GM21526 (cell line): ENCODE measurements at regions not wholly inside any gene's neighbourhood (a gene's known extent, or its start where the extent isn't known, plus 50 kb on each side); places are given as distances from the start of the nearest gene placed in this dataset.
A peak's percentile ranks its signal among the peaks of the same experiment; 100 is the strongest.

Experiments
- ATAC-seq: cut with Tn5 transposase; IDR thresholded peaks from one replicate; pipeline ENCODE4 v1.9.1; 2021; ENCODE audit warnings: moderate library complexity; ENCODE audit not compliant: unreplicated experiment, low FRiP score

DNA sequence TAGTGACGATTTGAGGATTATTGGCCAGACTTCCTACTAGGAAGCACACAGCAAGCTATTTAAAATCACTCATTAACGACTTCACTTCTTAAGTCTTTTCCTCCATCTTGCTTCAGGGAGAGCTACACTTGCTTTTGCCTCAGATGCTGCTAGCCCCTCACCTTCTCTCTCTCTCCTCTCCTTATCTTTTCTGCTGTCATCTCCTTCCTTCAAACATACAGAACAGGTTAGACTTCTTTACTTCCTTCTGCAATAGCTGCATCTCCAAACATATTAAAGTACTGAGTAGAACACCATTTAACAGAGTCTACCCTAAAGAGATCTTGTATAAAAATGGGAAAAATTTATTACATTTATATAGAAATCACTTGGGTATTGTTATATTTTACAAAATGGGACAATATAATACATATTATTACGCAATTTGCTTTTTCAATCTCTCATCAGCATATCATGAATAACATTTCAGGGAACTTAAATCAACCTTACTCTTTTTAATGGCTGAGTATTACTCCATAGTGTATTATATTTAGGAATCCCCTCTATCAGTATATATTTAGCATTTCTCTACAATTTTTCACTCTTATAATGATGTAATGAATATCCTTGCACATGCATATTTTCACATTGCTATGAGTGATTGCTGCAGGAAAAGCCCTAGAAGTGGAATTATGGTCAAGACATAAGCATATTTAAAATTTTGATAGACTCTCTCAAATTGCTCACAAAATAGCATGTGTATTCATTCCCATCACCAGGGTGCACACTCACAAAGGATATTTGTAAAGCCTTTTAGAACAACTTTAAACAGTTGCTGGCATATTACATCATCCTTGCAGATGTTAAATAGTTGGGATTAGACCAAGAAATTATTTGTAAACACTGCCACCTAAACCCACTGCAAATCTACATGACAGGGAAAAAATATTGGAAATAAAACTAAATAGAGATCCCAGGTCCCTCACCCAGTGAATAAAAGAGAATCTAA is 164.5 kb upstream of the NFIB start:
- ATAC-seq: no peak

DNA sequence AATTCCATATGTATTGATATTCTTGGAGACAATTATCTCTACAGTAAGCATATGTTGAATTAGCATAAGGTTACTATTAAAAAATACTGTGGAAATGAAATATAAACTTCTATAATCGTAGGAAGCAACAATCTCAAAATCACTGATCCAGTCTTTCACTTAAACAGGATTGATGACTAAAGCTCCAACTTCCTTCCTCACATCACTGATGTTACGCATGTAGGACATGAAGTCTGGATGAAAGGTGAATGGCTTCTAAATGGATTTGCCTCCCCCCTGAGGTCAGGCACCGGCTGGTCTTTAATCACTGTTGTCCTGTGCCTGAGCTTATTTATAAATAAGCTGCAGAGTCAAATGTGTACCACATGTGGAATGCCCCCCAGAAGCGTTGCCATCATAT is 157.1 kb upstream of the NFIB start:
- no peak for ATAC-seq

DNA sequence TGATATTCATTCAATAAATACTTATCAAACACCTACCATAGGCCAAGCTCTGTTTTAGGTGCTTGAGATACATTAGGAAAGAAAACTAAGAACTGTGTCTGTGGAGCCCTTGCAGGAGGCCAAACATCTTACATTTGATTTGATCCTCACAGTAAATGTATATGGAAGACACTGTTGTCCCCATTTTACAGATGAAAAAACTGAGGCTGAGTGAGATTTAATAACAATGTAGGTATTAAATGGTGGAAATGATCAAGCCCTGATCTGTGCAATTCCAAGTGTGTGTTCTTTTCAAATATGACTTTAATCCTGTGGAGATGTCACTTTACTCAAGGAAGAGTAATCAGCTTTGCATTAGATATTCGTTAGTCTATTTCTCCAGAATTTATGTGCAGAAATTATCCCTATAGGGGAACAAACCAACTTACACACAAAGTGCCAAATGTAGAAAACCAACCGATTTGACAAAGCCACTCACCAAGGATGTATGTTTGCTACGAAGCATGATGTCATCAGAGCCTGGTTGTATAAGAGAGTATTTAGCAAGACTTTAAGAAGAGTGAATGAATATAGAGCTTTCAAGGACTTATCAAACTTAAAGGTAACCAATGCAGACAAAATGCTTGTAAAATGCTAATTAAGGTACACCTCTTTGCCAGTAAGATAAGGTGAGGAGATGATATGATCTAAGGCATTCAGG is 153.9 kb upstream of the NFIB start:
- ATAC-seq: no peak

DNA sequence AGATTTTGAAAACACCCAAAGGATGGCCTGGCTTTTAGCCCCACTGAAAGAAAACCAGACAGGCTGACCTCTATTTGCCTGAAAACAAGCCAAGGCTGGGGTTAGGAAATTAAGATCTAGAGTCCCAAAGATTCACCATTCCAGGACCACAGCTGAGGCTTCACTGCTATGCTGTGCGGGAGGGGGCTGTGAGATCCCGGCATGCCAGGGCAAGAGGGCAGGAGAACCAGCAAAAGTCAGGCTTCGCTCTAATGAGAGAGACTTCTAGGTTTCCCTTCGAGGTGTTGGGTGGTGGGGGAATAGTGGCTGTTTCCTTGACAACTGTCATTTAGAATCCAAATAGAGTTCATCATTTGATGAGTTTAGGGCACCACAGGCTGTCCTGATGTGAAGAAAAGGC is 152.9 kb upstream of the NFIB start:
- no peak for ATAC-seq

DNA sequence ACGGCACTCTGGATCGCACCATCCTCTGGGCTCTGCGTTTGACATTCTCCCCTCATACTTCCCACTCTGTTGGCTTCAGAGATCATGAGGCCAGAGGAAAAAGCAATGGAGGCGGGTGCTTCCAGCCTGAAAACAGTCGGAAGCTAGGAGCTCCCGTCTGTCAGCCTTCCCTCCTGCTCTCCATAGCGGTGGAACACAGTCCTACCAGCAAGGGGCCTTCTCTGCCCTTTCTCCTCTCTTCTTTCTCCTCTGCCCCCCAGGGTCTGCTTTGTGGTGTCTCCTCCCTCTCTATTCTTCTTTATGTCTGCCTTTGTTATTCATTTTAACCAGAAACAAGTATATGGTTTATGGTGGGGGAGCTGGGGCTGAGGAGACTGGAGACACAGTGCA is 152.5 kb upstream of the NFIB start:
- no peak for ATAC-seq

DNA sequence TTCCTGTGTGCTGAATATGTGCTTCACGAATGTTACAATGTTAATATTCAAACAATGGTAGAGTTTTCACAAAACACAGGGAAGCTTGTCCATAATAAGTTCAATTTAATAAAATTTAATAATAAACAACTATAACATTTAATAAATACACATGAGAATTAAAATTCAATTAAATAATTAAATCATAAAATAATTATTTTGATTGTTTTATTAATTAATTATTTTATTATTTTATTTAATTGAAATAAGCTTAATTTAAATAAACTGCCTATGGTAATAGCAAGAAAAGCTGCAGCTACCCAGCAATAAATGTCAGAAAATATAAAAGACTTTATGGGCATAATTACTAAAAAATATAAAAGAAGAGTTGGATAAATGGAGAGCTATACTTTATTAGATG is 149.0 kb upstream of the NFIB start:
- ATAC-seq: no peak

DNA sequence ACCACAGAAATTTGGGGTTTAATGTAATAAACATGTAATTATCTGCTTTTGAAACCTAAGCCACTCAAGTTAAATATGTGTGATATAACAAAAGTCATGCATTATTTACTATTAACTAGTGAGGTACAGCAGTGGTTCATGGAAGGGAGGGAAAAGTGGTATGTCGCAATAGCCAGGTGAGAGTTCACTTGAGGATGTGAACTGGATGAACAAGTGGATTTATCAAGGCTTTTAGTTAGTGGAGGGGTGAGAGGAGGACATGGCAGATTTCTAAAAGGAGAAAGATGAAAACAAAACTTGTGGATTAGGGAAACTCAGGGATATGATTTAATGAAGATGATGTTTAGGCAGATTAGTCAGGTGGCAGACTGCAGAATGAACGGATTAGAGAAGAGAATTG is 141.3 kb upstream of the NFIB start:
- ATAC-seq: no peak

DNA sequence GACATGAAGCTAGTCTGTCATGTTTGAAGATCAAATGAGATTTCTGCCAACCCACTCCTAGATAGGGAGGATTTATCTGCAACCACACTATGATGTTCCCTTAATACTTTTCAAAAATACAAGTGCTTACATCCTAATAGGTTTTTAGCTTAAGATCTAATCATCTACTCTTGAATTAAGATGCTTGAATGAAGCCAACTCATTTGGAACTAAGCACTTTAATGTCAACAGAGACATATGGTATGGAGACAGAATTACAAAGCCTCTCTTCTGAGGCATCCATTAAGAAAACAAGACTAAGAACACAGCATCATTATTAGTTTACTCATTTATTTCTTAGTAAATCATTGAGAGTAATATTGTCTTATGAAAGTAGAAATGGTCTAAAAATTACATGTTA is 139.3 kb upstream of the NFIB start:
- ATAC-seq: no peak

DNA sequence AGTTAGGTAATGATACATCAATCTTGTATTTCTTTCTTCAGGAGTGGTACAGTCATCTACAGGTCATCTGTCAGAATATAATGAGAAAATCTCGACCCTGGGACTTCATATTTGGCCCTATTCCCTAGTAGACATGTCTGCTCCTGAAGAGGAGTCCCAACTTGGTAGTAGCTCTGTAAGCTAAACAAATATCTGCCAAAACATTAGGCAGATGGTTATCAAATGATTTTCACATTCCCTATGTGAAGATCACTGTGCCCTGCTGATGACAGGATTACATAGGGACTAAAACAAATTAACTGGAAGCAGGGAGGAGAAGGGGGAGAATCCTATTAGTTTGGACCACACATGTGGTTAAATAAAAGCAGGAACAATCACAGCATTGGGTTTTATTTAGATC is 138.6 kb upstream of the NFIB start:
- ATAC-seq: no peak

DNA sequence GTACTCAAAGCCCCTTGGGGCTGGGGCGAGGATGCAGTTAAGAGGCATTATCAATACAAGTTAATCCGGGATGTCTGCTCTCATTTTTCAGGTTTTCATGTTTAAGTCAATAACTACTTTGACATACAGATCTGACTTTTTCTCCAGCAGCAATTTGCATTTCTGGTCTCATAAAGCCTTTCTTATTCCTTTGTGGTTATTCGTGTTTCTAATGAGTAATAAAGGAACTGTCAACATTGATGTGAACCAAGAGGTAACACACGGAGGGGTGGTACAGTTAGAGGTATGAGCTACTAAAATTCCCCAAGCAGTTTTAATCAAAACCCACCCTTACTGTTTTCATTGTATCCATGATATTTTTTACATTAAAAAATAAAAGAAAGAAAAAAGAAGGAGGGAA is 138.0 kb upstream of the NFIB start:
- ATAC-seq: peak; percentile 98

DNA sequence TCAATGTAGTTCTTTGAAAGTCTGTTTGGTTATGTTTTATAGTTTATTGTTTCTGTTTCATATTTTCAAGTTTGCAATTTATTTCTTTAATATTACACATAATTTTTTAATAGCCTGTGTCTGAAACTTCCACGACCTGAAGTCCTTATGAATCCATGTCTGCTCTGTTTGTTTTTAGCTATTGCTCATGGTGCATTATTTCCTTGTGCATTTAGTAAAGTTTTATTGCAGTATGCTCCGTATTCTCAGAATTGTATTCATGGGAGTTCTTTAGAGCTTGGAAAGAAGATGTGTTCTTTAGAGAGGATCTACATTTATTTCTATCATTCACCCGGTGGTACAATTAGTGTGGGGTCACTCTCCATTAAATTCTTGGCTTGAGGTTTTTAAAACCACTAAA is 133.2 kb upstream of the NFIB start:
- no peak for ATAC-seq

DNA sequence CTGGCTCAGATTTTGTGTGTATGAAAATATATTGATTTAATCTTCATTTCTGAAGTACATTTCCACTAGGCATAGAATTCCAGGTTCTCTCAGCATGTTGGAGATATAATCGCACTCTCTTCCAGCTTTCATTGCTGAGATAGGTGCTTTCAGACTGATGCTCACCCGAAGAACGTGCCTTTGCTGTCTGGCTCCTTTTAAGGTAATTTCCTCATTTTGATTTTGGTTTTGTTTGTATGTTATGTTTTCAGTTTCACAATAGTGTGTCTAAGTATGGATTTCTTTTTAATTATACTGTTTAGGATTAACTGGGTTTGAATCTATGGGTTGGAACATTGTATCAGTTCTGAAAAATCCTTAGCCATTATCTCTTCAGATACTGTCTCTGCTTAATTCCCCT is 132.0 kb upstream of the NFIB start:
- ATAC-seq: no peak

DNA sequence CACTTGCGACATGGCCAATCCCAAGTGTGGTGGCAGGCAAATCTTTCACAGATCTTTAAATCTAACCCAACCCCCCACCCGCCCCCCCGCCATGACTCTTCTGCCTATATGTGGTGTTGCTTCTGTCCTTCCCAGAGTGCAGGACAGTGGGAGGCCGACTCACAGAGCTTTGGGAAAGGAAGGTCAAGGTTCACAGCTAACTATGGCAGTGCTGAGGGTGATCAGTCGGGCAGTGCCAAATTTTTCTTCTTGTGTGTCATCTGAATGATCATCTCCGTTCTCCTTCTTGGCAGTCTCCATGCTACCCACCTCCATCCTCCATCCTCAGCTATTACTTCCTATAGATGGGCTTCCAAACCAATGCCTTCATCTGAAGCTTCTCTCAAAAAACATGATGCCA is 129.0 kb upstream of the NFIB start:
- ATAC-seq: no peak

DNA sequence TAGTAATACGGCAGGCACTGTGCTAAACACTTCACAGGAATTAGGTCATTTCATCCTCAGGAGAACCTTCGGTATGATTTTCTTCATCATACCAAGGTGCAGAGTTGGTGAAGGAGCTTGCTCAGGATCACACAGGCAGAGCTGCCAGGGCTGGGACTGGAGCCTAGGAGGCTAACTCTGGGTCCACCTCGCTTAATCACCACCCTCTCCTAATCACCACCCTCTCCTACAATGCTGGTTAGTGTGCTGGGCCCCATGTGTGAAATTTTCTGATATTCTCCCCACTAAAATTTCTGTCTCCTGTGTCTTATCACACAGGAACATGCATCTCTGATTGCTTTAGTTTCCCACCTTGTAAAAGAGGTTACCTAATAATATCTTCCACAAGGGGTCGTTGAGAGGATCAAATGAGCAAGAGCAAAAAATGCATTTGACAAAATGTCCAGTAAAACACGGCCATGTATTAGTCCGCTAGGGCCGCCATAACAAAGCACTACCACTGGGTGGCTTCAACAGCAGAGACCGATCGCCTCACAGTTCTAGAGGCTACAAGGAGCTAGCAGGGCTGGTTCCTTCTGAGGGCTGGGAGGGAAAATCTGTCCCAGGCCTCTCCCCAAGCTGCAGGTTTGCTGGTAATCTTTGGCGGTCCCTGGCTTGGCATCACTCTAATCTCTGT is 128.2 kb upstream of the NFIB start:
- ATAC-seq: peak; percentile 88

DNA sequence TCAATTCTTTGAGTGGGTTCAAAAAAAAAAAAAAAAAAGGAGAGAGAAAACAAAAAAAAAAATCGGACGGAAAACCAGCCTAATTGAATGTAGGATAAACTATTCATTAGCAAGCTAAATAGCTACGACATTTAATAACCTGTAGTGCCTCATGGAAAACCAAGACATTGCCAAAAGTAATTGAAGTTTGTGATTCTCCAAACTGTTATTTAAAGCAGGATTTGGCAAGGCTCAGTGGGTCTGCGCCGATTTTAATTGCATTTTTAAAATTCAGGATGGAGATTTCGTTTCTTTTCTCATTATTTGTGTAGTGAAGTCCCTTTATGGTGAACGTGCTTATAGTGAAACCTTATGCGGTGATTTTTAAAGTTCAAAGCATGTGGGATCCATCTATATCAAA is 127.2 kb upstream of the NFIB start:
- ATAC-seq: no peak

DNA sequence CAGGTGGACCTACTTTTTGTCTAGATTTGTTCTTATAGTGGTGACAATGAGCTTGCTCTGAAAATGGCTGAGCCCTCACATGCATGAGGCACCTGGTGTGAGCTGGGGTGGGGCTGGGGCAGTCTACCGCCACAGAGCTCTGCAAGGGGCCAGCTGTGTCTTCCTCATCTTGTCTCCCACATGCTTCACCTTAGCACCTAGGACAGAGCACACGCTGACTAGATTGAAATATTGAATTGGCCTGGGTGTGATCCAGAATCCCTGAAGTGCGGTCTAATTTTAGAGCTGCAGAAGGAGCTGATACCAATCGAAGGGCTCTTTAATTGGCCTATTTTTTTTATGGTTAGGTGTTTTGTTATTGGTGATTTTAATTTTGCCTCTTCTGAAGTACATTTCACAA is 126.1 kb upstream of the NFIB start:
- ATAC-seq: no peak

DNA sequence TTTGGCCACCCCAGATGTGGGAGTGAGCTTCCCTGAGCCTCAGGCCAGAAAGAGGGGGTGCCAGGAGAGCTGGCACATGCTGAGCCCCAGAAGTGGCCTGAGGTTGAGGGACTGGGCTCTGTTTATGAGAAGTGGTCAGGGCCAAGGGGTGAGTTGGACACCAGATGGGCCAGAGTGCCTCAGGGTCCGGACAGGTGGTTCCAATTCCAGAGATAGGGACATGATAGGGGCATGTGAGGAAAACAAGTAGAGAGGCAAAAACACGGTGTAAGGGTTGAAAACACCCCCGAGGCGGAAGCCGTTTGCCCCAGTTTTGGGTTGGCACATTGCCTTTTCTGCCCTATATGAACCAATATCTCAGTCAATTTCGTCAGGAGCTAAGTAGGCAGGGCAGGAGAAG is 125.6 kb upstream of the NFIB start:
- ATAC-seq: no peak

DNA sequence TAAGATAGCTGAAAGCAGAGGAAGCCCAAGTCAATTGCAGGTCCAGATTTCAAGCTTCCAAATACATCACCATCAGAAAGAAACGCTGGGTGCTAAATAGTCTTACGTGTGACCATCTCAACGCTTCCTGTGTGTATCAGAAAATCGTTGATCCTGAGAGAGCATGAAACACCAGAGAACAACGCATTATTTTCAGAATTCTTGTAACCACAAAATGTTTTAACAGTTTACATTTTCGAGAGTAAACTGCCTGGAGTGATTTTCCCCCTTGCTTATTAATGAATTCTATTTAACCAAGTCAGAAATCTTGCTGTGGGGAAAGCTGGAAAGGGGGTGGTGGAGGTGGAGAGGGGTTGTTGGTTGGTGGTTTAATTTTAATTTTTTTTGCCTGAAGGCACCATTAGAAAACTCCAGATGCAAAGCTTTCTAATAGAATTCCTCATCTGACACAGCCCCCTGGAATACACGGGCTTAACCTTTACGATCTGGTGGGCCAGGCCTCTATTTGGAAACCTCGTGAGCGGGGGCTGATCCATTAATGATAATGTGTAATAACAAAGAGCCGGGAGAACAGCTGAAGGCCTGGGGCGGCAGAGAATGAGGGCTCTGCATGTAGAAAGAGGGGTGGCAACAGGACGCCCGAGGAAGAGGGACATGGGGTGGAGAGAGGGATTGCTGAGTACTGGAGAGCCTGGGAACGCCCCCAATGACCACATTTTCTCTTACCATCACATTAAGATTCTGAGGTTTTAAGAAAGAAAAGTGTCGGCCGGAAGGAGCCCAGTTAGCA is 124.5 kb upstream of the NFIB start:
- ATAC-seq: no peak

DNA sequence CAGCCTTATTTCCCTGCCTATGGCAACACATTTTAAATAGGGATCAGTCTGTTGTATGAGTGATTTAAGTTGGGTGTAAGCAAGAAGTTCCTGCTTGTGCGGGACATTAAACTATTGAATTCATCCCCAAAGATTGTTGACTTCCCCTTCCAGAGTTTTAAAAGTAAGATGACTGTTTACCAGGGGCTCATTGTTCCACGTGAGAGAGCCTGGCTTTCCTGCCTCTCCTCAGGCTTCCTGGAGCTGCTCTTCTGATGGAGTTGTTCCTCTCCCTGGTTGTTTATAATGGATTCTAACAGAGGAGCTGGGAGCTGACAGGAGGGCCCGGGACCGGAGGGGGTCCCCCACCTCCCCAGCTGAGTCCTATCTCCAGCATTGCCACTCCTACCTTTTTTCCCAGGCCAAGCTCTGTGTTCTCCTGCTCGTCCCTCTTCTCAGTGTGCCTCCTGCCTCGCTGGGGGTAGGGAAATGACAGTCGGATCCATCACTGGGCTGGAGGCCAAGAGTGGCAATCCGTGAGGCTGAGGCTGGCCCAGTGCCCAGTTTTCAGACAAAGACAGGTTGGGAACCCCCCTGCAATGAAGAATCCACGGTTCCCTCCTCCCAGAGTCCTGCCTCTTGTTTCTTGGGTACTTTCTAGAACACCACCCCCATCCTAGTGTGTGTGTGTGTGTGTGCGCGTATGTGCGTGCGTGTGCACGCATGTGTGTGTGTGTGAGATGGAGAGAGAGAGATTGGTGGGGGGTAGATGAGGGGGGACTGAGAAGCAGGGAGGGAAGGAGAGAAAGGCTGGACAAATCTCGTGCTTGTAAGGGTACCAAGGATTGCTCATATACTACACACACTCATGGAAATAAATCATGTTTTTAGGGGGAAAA is 123.7 kb upstream of the NFIB start:
- ATAC-seq: no peak

DNA sequence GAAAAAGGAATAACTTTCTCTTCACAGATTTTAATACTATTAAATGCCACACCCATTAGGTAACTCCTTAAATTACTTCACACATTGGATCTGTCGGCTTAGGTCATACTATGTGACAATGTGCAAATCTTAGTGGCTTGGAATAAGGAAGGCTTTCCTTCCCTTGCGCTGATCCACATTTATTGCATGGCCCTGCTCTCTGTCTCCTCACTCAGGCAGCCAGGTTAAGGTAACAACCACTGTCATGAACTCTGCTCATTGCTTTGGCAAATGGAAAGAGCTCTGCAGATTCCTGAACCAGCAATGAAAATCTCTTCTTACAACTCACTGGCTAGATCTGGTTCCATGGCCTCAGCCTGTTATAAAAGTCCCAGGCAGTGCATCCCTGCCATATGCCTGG is 121.9 kb upstream of the NFIB start:
- ATAC-seq: no peak
